ENCODE measurements at regions not wholly inside any gene's neighbourhood (a gene's known extent, or its start where the extent isn't known, plus 50 kb on each side); places are given as distances from the start of the nearest gene placed in this dataset.

- FAIRE-seq = no peak
- TF ChIP-seq POU2F2 (IDR thresholded peaks at IDR 0.05; ENCODE audit: low read depth, low read length) = no peak
- no peak for TF ChIP-seq PAX5 (IDR thresholded peaks at IDR 0.05; ENCODE audit: insufficient read depth, low read length, severe bottlenecking)
- TF ChIP-seq POLR2AphosphoS5 (IDR thresholded peaks at IDR 0.05; ENCODE audit: low read depth, low read length) = no peak
- TF ChIP-seq TAF1 (IDR thresholded peaks at IDR 0.05; ENCODE audit: low read depth, low read length) = no peak
- TF ChIP-seq SPI1 (IDR thresholded peaks at IDR 0.05; ENCODE audit: low read depth, low read length) = no peak
- no peak for TF ChIP-seq POLR2A (IDR thresholded peaks at IDR 0.05; ENCODE audit: low read depth, low read length)
- DNase-seq (ENCODE audit: insufficient read length, low spot score) = no peak
Measured at GRCh38 chr3:197375001-197375441, 76.6 kb upstream of the DLG1 start.

DNA sequence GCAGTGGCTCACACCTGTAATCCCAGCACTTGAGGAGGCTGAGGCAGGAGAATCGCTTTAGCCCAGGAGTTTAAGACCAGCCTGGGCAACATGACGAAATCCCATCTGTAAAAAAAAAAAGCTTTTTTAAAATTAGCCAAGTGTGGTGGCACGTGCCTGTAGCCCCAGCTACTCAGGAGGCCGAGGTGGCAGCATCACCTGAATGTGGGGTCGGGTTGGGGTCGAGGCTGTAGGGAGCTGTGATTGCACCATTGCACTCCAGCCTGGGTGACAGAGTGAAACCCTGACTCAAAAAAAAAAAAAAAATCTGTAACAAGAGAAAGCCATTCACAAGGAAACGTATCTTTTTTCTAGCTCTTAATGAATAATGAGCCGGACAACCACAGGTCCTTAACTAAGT is 74.7 kb upstream of the DLG1 start:
- no peak for DNase-seq (ENCODE audit: insufficient read length, low spot score)
- no peak for FAIRE-seq
- TF ChIP-seq PAX5 (IDR thresholded peaks at IDR 0.05; ENCODE audit: insufficient read depth, low read length, severe bottlenecking) = no peak

DNA sequence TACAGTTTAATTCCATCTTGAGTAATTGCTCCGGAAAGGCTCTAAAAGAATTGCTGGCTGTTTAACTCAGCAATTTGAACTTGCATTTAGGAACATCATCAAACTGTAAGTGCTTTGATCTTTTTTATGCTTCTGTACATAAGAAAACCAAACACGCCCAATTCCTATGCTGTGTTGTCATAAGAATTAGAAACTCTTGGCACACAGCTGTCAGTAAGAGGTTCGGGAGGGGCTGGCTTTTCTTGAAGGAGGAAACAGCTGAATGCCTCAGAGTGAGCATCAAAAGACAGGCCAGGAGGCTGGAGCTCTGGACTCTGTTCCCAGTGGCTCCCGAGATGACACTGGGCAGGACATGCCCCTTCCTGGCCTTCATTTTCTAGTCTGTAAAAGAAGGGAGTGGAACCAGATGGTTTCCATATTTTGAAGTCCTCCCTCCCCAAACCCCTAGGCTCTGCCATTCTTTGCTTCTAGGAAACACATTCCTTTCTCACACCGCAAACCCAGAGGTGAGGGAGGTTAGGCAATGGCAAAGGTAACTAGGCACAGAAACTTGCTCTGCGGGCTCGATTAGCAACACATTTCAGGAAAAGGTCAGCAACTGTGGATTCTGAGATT is 73.7 kb upstream of the DLG1 start:
- TF ChIP-seq POU2F2 (IDR thresholded peaks at IDR 0.05; ENCODE audit: low read depth, low read length) = no peak
- no peak for TF ChIP-seq PAX5 (IDR thresholded peaks at IDR 0.05; ENCODE audit: insufficient read depth, low read length, severe bottlenecking)
- TF ChIP-seq POLR2AphosphoS5 (IDR thresholded peaks at IDR 0.05; ENCODE audit: low read depth, low read length) = no peak
- TF ChIP-seq SPI1 (IDR thresholded peaks at IDR 0.05; ENCODE audit: low read depth, low read length) = no peak
- TF ChIP-seq POLR2A (IDR thresholded peaks at IDR 0.05; ENCODE audit: low read depth, low read length) = no peak
- TF ChIP-seq TAF1 (IDR thresholded peaks at IDR 0.05; ENCODE audit: low read depth, low read length) = no peak
- FAIRE-seq (no peak), DNase-seq (ENCODE audit: insufficient read length, low spot score) (no peak)

- TF ChIP-seq POLR2A (IDR thresholded peaks at IDR 0.05; ENCODE audit: low read depth, low read length) = no peak
- TF ChIP-seq TAF1 (IDR thresholded peaks at IDR 0.05; ENCODE audit: low read depth, low read length) = no peak
- no peak for TF ChIP-seq POU2F2 (IDR thresholded peaks at IDR 0.05; ENCODE audit: low read depth, low read length)
- TF ChIP-seq SPI1 (IDR thresholded peaks at IDR 0.05; ENCODE audit: low read depth, low read length) = no peak
- TF ChIP-seq PAX5 (IDR thresholded peaks at IDR 0.05; ENCODE audit: insufficient read depth, low read length, severe bottlenecking) = no peak
- no peak for TF ChIP-seq POLR2AphosphoS5 (IDR thresholded peaks at IDR 0.05; ENCODE audit: low read depth, low read length)
- no peak for FAIRE-seq
Measured at GRCh38 chr3:197371591-197372046, 73.2 kb upstream of the DLG1 start.

DNA sequence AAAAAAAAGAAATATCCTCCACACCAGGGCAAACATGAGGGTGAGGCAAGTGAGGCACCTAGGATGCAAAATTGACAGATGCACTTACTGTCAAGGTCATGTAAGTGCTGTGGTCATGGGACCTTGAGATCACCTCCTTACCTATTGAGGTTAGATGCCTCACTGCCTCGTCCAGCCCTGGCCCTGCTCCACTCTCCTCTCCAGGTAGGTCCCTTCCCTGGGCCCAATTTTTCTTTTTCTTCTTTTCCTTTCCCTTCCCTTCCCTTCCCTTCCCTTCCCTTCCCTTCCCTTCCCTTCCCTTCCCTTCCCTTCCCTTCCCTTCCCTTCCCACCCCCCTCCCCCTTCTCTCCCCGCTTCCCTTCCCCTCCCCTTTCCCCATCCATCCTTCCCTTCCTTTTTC is 71.1 kb upstream of the DLG1 start:
- FAIRE-seq (no peak), DNase-seq (ENCODE audit: insufficient read length, low spot score) (no peak)
- TF ChIP-seq POU2F2 (IDR thresholded peaks at IDR 0.05; ENCODE audit: low read depth, low read length) (no peak), SPI1 (IDR thresholded peaks at IDR 0.05; ENCODE audit: low read depth, low read length) (no peak), POLR2AphosphoS5 (IDR thresholded peaks at IDR 0.05; ENCODE audit: low read depth, low read length) (no peak), POLR2A (IDR thresholded peaks at IDR 0.05; ENCODE audit: low read depth, low read length) (no peak), PAX5 (IDR thresholded peaks at IDR 0.05; ENCODE audit: insufficient read depth, low read length, severe bottlenecking) (no peak), TAF1 (IDR thresholded peaks at IDR 0.05; ENCODE audit: low read depth, low read length) (no peak)

More at GRCh38 chr3:197371591-197372046, 73.2 kb upstream of the DLG1 start:
- no peak for DNase-seq (ENCODE audit: insufficient read length, low spot score)

GRCh38 chr3:197368821-197369220 is 70.4 kb upstream of the DLG1 start:
- DNase-seq (ENCODE audit: insufficient read length, low spot score) = no peak
- FAIRE-seq = no peak
- TF ChIP-seq PAX5 (IDR thresholded peaks at IDR 0.05; ENCODE audit: insufficient read depth, low read length, severe bottlenecking) = no peak
- TF ChIP-seq SPI1 (IDR thresholded peaks at IDR 0.05; ENCODE audit: low read depth, low read length) = no peak
- TF ChIP-seq POU2F2 (IDR thresholded peaks at IDR 0.05; ENCODE audit: low read depth, low read length) = no peak
- TF ChIP-seq POLR2AphosphoS5 (IDR thresholded peaks at IDR 0.05; ENCODE audit: low read depth, low read length) = no peak
- no peak for TF ChIP-seq TAF1 (IDR thresholded peaks at IDR 0.05; ENCODE audit: low read depth, low read length)
- no peak for TF ChIP-seq POLR2A (IDR thresholded peaks at IDR 0.05; ENCODE audit: low read depth, low read length)

- FAIRE-seq (no peak), DNase-seq (ENCODE audit: insufficient read length, low spot score) (no peak)
- TF ChIP-seq TAF1 (IDR thresholded peaks at IDR 0.05; ENCODE audit: low read depth, low read length) = no peak
- TF ChIP-seq PAX5 (IDR thresholded peaks at IDR 0.05; ENCODE audit: insufficient read depth, low read length, severe bottlenecking) = no peak
- no peak for TF ChIP-seq SPI1 (IDR thresholded peaks at IDR 0.05; ENCODE audit: low read depth, low read length)
- no peak for TF ChIP-seq POLR2AphosphoS5 (IDR thresholded peaks at IDR 0.05; ENCODE audit: low read depth, low read length)
Measured at GRCh38 chr3:197368330-197368729, 69.9 kb upstream of the DLG1 start.

DNA sequence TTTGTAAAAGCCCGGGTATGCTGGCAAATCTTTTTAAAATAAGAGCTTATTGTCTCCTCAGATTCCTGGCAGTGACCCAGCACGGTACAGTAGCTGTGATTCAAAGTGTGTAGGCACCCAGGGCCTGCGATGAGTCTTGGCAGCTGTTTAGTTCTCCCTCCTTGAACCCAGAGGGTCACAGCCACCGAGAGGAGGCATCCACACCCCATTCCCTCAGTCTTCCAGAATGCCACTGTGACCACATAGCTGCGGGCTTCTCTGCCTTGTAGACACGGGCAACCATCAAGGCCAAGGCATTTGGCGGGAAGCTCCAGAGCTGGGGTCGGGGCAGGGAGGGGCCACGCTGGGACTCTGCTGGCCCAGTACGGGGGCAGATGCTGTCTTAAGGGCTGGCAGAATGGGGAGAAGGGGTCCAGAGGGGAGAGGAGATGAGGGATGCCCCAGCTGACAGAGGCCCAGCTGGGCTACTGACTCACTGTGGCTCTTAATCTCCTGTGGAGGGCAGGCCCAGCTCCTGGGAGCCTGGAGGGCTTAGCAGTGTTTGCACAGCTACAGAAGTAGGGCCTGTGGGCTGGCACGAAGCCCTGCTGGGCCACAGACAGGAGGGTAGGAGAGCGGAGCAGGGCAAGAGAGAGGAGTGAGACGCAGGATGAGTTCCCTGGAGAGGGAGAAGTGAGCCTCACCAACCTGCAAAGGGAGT is 68.8 kb upstream of the DLG1 start:
- no peak for DNase-seq (ENCODE audit: insufficient read length, low spot score)
- FAIRE-seq = no peak
- no peak for TF ChIP-seq TAF1 (IDR thresholded peaks at IDR 0.05; ENCODE audit: low read depth, low read length)
- no peak for TF ChIP-seq SPI1 (IDR thresholded peaks at IDR 0.05; ENCODE audit: low read depth, low read length)
- no peak for TF ChIP-seq POU2F2 (IDR thresholded peaks at IDR 0.05; ENCODE audit: low read depth, low read length)
- no peak for TF ChIP-seq POLR2A (IDR thresholded peaks at IDR 0.05; ENCODE audit: low read depth, low read length)
- TF ChIP-seq POLR2AphosphoS5 (IDR thresholded peaks at IDR 0.05; ENCODE audit: low read depth, low read length) = no peak
- TF ChIP-seq PAX5 (IDR thresholded peaks at IDR 0.05; ENCODE audit: insufficient read depth, low read length, severe bottlenecking) = no peak

DNA sequence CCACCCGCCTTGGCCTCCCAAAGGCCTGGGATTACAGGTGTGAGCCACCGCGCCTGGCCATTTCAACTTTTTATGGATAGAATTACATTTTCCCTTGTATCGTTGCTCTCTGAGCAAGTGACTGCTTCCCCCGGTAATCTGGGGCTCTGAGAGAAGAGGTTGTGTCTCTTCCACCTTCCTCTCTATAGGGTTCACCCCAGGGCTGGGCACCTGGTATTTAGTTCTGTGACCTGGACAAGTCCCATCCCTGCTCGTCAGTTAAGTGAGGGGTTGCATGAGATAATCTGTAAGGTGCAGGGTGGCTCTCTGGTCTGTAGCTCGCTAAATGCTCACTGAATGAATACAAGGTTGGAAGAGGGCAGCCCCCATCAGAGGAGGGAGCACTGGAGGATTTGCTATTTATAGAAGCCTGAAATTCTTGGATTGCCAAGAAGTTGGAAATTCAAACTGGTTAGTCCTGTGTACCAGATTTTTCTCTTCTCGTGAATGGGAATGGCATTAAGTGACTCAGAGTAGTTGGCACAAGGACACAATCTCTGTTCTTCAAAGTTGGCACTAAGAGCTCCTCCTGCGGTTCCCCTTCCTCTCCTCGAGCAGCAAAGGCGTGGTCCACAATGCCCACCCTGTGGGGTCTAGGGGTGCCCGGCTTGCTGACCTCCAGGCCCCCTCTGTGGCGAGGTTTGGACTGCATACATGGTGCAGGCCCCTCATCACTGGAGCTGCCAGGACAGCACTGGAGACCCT is 68.1 kb upstream of the DLG1 start:
- DNase-seq (ENCODE audit: insufficient read length, low spot score) (no peak), FAIRE-seq (no peak)
- TF ChIP-seq PAX5 (IDR thresholded peaks at IDR 0.05; ENCODE audit: insufficient read depth, low read length, severe bottlenecking) (no peak), SPI1 (IDR thresholded peaks at IDR 0.05; ENCODE audit: low read depth, low read length) (no peak), TAF1 (IDR thresholded peaks at IDR 0.05; ENCODE audit: low read depth, low read length) (no peak), POLR2A (IDR thresholded peaks at IDR 0.05; ENCODE audit: low read depth, low read length) (no peak), POU2F2 (IDR thresholded peaks at IDR 0.05; ENCODE audit: low read depth, low read length) (no peak), POLR2AphosphoS5 (IDR thresholded peaks at IDR 0.05; ENCODE audit: low read depth, low read length) (no peak)
